Mesenchymal stem cell (in vitro differentiated cells and primary cell): ENCODE measurements at regions not wholly inside any gene's neighbourhood (a gene's known extent, or its start where the extent isn't known, plus 50 kb on each side); places are given as distances from the start of the nearest gene placed in this dataset.

Source experiments
- DNase-seq: peaks from one replicate; pipeline ENCODE4 v3.0.0-alpha.2; 2013
- H2AFZ ChIP-seq: one replicate; pipeline ENCODE4 v1.6.1; 2013; ENCODE audit warnings: low read depth, mild to moderate bottlenecking, control low read depth, inconsistent platforms, low read length, moderate library complexity
- H2AK5ac ChIP-seq: 2 replicates; pipeline ENCODE4 v1.6.1; 2013; ENCODE audit warnings: low read length, moderate library complexity, mild to moderate bottlenecking, inconsistent platforms; ENCODE audit not compliant: severe bottlenecking
- H2BK120ac ChIP-seq: one replicate; pipeline ENCODE4 v1.6.1; 2013; ENCODE audit warnings: low read depth, mild to moderate bottlenecking, inconsistent platforms, low read length, moderate library complexity
- H2BK12ac ChIP-seq, 2 experiments: one replicate each; pipeline ENCODE4 v1.6.1; 2013; ENCODE audit warnings: inconsistent platforms in 2 of 2, low read length in 2 of 2, mild to moderate bottlenecking in 2 of 2, moderate library complexity in 2 of 2, control low read depth in 1 of 2
- H2BK15ac ChIP-seq: one replicate; pipeline ENCODE4 v1.6.1; 2013; ENCODE audit warnings: mild to moderate bottlenecking, low read depth, inconsistent platforms; ENCODE audit not compliant: poor library complexity, severe bottlenecking
- H2BK5ac ChIP-seq: 2 replicates; pipeline ENCODE4 v1.6.1; 2013; ENCODE audit warnings: low read depth, mild to moderate bottlenecking, low read length, control low read depth, inconsistent platforms; ENCODE audit not compliant: poor library complexity, severe bottlenecking
- H3K14ac ChIP-seq, 2 experiments: one replicate each; pipeline ENCODE4 v1.6.1; 2013; ENCODE audit warnings: inconsistent platforms in 2 of 2, low read length in 2 of 2, control low read depth in 1 of 2, mild to moderate bottlenecking in 1 of 2, moderate library complexity in 1 of 2
- H3K18ac ChIP-seq, 2 experiments: one replicate each; pipeline ENCODE4 v1.6.1; 2013; ENCODE audit warnings: inconsistent platforms in 2 of 2, low read length in 2 of 2, control low read depth in 1 of 2, low read depth in 1 of 2, mild to moderate bottlenecking in 1 of 2
- H3K23ac ChIP-seq, 2 experiments: one replicate each; pipeline ENCODE4 v1.6.1; 2013; ENCODE audit warnings: inconsistent platforms in 2 of 2, low read length in 2 of 2, mild to moderate bottlenecking in 2 of 2, moderate library complexity in 2 of 2, control low read depth in 1 of 2
- H3K27ac ChIP-seq: 2 replicates; pipeline ENCODE4 v1.5.1; 2013; ENCODE audit warnings: mild to moderate bottlenecking, moderate library complexity, low read length, control low read depth, inconsistent platforms; ENCODE audit not compliant: poor library complexity, severe bottlenecking
- H3K27me3 ChIP-seq, 2 experiments: 2 replicates each; pipeline versions ENCODE4 v1.6.1 to v1.7.0; 2013; ENCODE audit warnings: low read length in 2 of 2, mild to moderate bottlenecking in 2 of 2, moderate library complexity in 2 of 2, control low read depth in 1 of 2, inconsistent platforms in 1 of 2; ENCODE audit not compliant: control insufficient read depth in 1 of 2, insufficient read depth in 1 of 2
- H3K36me3 ChIP-seq, 2 experiments: 2 replicates each; pipeline versions ENCODE4 v1.6.1 to v1.7.0; 2013; ENCODE audit warnings: low read length in 2 of 2, control low read depth in 1 of 2, inconsistent platforms in 1 of 2, low read depth in 1 of 2, mild to moderate bottlenecking in 1 of 2; ENCODE audit not compliant: insufficient read depth in 2 of 2, control insufficient read depth in 1 of 2
- H3K4ac ChIP-seq, 2 experiments: one replicate each; pipeline ENCODE4 v1.6.1; 2013; ENCODE audit warnings: inconsistent platforms in 2 of 2, low read length in 2 of 2, mild to moderate bottlenecking in 2 of 2, moderate library complexity in 2 of 2, control low read depth in 1 of 2, low read depth in 1 of 2
- H3K4me1 ChIP-seq: 2 replicates; pipeline ENCODE4 v1.6.1; 2013; ENCODE audit warnings: low read depth, low read length, control low read depth; ENCODE audit not compliant: control insufficient read depth, insufficient read depth
- H3K4me2 ChIP-seq: 2 replicates; pipeline ENCODE4 v1.6.1; 2013; ENCODE audit warnings: low read length, mild to moderate bottlenecking, inconsistent platforms; ENCODE audit not compliant: poor library complexity, severe bottlenecking
- H3K4me3 ChIP-seq, 2 experiments: 2 replicates each; pipeline versions ENCODE4 v1.5.1 to v1.7.0; 2013; ENCODE audit warnings: low read length in 2 of 2, mild to moderate bottlenecking in 2 of 2, control low read depth in 1 of 2, low read depth in 1 of 2; ENCODE audit not compliant: insufficient read depth in 1 of 2
- H3K79me1 ChIP-seq: replicated peaks from 2 replicates; pipeline ENCODE4 v1.6.1; 2013; ENCODE audit warnings: mild to moderate bottlenecking, control low read depth, low read length, inconsistent platforms; ENCODE audit not compliant: poor library complexity, severe bottlenecking
- H3K9ac ChIP-seq: 2 replicates; pipeline ENCODE4 v1.7.0; 2013; ENCODE audit warnings: mild to moderate bottlenecking, low read length, moderate library complexity
- H3K9me3 ChIP-seq: 2 replicates; pipeline ENCODE4 v1.7.0; 2013; ENCODE audit warnings: mild to moderate bottlenecking, low read length; ENCODE audit not compliant: control insufficient read depth
- H4K8ac ChIP-seq: one replicate; pipeline ENCODE4 v1.6.1; 2013; ENCODE audit warnings: inconsistent platforms, mild to moderate bottlenecking, low read length, moderate library complexity
- H4K91ac ChIP-seq: one replicate; pipeline ENCODE4 v1.6.1; 2013; ENCODE audit warnings: mild to moderate bottlenecking, low read length, inconsistent platforms
- WGBS: methylation state at CpG from one replicate; pipeline ENCODE4 v1.1.7; 2013; ENCODE audit warnings: mixed read lengths; 5-methylcytosine and 5-hydroxymethylcytosine counted together

- Histone ChIP-seq H3K4me1 (peaks cover 3% of the 10 kb centered on the region), H3K14ac (no peak overlapping the region), H3K23ac (no peak overlapping the region), H2BK120ac (no peak overlapping the region), H3K9me3 (peaks cover 2% of the 10 kb centered on the region), H3K36me3 (no peaks in the 10 kb centered on the region), H4K91ac (no peak overlapping the region), H3K79me1 (no peaks in the 10 kb centered on the region), H2BK12ac (no peak overlapping the region), H3K18ac (peak overlapping the region in 1 of 2 experiments; percentile 21), H2BK15ac (no peak overlapping the region), H2BK5ac (no peak overlapping the region), H4K8ac (no peak overlapping the region), H2AFZ (no peak overlapping the region), H3K4me2 (no peak overlapping the region), H3K4me3 (no peak overlapping the region), H3K4ac (no peak overlapping the region), H3K27me3 (no peaks in the 10 kb centered on the region), H3K27ac (no peak overlapping the region), H3K9ac (no peak overlapping the region), H2AK5ac (no peak overlapping the region)
- no CpG with 5 or more reads among the region's 1 CpG for WGBS
- DNase-seq, result no peak
These were observed 437.1 kb downstream of the HTR7 start for GRCh38 chr10:90420637-90421318.

- Histone ChIP-seq H2BK15ac (no peak overlapping the region), H2AFZ (no peak overlapping the region), H4K91ac (no peak overlapping the region), H2BK12ac (no peak overlapping the region), H3K18ac (no peak overlapping the region), H3K36me3 (no peaks in the 10 kb centered on the region), H3K27ac (no peak overlapping the region), H2AK5ac (no peak overlapping the region), H3K23ac (no peak overlapping the region), H4K8ac (no peak overlapping the region), H3K79me1 (no peaks in the 10 kb centered on the region), H3K4ac (no peak overlapping the region), H3K9me3 (peaks cover 2% of the 10 kb centered on the region), H2BK5ac (no peak overlapping the region), H3K9ac (no peak overlapping the region), H2BK120ac (no peak overlapping the region), H3K4me2 (no peak overlapping the region), H3K27me3 (no peaks in the 10 kb centered on the region), H3K4me3 (no peak overlapping the region), H3K14ac (no peak overlapping the region), H3K4me1 (peaks cover 3% of the 10 kb centered on the region)
- DNase-seq, result no peak
- 100% methylated on average over 2 of the region's 2 CpGs for WGBS
These were observed 436.0 kb downstream of the HTR7 start for GRCh38 chr10:90421874-90422273.

GRCh38 chr10:90424730-90425129 lies 433.1 kb downstream of the HTR7 start:
- no peak overlapping the region for H2BK5ac ChIP-seq
- no peak overlapping the region for H3K9ac ChIP-seq
- no peak overlapping the region for H3K4me3 ChIP-seq
- H4K91ac ChIP-seq, result no peak overlapping the region
- H2BK12ac ChIP-seq, result no peak overlapping the region
- H3K4me1 ChIP-seq, result no peaks in the 10 kb centered on the region
- no peak overlapping the region for H3K23ac ChIP-seq
- H2BK15ac ChIP-seq, result no peak overlapping the region
- no peak overlapping the region for H3K14ac ChIP-seq
- H3K27ac ChIP-seq, result no peak overlapping the region
- no peaks in the 10 kb centered on the region for H3K27me3 ChIP-seq
- H3K4me2 ChIP-seq, result no peak overlapping the region
- H2AFZ ChIP-seq, result no peak overlapping the region
- no CpG with 5 or more reads among the region's 1 CpG for WGBS
- no peak overlapping the region for H2BK120ac ChIP-seq
- no peak overlapping the region for H4K8ac ChIP-seq
- H3K4ac ChIP-seq, result no peak overlapping the region
- no peaks in the 10 kb centered on the region for H3K36me3 ChIP-seq
- no peak overlapping the region for H2AK5ac ChIP-seq
- H3K18ac ChIP-seq, result no peak overlapping the region
- DNase-seq, result no peak
- H3K79me1 ChIP-seq, result no peaks in the 10 kb centered on the region
- peaks cover 2% of the 10 kb centered on the region for H3K9me3 ChIP-seq

- Histone ChIP-seq H2BK5ac (no peak overlapping the region), H3K36me3 (no peaks in the 10 kb centered on the region), H3K4me3 (no peak overlapping the region), H2BK120ac (no peak overlapping the region), H4K91ac (no peak overlapping the region), H3K4me1 (no peaks in the 10 kb centered on the region), H3K14ac (no peak overlapping the region), H3K4me2 (no peak overlapping the region), H3K18ac (peak overlapping the region in 1 of 2 experiments; percentile 0), H3K79me1 (no peaks in the 10 kb centered on the region), H3K9ac (no peak overlapping the region), H3K9me3 (no peaks in the 10 kb centered on the region), H2BK15ac (no peak overlapping the region), H3K4ac (no peak overlapping the region), H3K27ac (no peak overlapping the region), H2AK5ac (no peak overlapping the region), H2BK12ac (no peak overlapping the region), H3K23ac (no peak overlapping the region), H2AFZ (no peak overlapping the region), H3K27me3 (no peaks in the 10 kb centered on the region), H4K8ac (no peak overlapping the region)
- no CpG with 5 or more reads among the region's 1 CpG for WGBS
- DNase-seq, result no peak
These were observed 427.7 kb downstream of the HTR7 start for GRCh38 chr10:90430186-90430585.
